ENCODE measurements at regions not wholly inside any gene's neighbourhood (a gene's known extent, or its start where the extent isn't known, plus 50 kb on each side); places are given as distances from the start of the nearest gene placed in this dataset.

- H3K27ac ChIP-seq = no peak overlapping the region
- no peaks in the 10 kb centered on the region for H3K4me1 ChIP-seq (replicated peaks in 1 of 2)
- ATAC-seq (replicated peaks in 6 of 8) = no peak
- in situ Hi-C loops (cut with MboI; ENCODE audit: low pct_unique_long_range_greater_than_20kb in 2 of 9, low sequenced_read_pairs in 9 of 9, unreplicated experiment in 9 of 9) = no loop called here
- no peak overlapping the region for H3K4me3 ChIP-seq
- 10 to 83% (median 57%) methylated on average over 1 to 8 of the region's 8 CpGs; no CpG with 5 or more reads in 5 of the 10 experiments for WGBS, 10 experiments
Measured at GRCh38 chr1:4121293-4121684, 221.2 kb upstream of the C1orf174 start.

DNA sequence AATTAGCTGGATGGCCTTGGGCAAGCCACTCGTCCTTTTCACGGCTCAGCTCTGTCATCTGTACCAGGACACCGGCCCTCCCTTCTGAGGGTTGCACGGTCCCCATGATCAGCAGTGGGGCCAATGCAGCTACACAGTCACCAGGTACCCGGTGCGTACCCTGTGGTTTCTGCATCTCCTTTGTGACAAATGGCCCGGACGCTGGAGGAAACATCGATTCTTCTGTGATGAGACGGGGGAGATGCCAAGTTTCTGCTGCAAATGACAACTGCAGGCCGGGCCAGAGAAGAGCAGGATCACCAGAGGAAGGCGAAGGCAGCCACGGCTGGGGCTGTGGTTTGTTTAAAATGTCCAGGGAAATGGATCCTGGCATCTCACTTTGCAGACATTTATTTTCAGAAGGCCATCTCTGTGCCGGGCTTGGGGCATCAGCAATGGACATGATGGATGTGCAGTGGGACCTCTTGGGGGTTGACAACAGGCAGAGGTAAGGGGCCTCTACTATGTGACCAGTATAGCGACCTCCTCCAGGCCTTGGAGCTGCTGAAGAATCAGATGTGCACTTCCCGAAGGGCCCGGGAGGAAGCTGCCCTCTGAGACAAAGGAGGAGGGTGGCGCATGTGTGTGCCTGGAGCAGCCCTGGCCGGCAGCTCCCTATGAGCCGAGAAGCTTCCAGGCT lies 221.9 kb upstream of the C1orf174 start:
- H3K27ac ChIP-seq = no peak overlapping the region
- H3K4me1 ChIP-seq (replicated peaks in 1 of 2) = no peaks in the 10 kb centered on the region
- in situ Hi-C loops (cut with MboI; ENCODE audit: low pct_unique_long_range_greater_than_20kb in 2 of 9, low sequenced_read_pairs in 9 of 9, unreplicated experiment in 9 of 9) = no loop called here
- no peak overlapping the region for H3K4me3 ChIP-seq
- peak in 1 of 8 experiments; percentile 27 for ATAC-seq (replicated peaks in 6 of 8)
- WGBS, 10 experiments = 0 to 100% (median 78%) methylated on average over 1 to 20 of the region's 20 CpGs; no CpG with 5 or more reads in 2 of the 10 experiments

DNA sequence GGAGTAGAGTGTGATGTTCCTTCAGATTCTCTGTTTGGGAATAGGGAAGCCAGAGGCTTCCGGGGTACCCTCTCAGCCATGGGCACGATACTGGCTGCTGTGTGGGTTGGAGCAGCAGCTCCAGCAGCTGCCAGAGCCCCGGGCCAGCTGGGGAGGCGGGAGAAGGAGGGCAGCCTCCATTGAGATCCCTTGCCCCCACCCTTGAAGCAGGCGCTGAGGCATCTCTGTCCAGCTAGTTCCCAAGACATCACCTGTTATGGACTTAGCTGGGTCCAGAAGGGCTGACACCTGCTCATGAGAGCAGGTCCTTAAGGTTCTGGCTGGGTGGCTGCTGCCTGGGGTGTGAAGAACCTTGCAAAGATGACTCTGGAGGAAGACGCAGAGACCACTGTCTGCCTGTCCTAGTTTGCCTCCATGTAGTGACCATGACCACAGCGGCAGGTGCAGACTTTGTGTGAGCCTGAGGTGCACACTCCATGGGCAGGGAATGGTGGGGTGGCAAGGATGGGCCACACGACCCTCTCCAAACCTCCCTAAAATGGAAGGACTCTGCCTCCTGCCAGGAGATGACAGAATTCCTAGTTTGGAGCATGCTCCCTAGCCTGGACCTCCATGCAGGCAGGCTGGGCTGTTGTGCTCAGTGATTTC lies 222.6 kb upstream of the C1orf174 start:
- ATAC-seq (replicated peaks in 6 of 8) = no peak
- no peak overlapping the region for H3K27ac ChIP-seq
- WGBS, 10 experiments = 20 to 93% (median 73%) methylated on average over 1 to 5 of the region's 8 CpGs; no CpG with 5 or more reads in 4 of the 10 experiments
- no peak overlapping the region for H3K4me3 ChIP-seq
- no peaks in the 10 kb centered on the region for H3K4me1 ChIP-seq (replicated peaks in 1 of 2)
- in situ Hi-C loops (cut with MboI; ENCODE audit: low pct_unique_long_range_greater_than_20kb in 2 of 9, low sequenced_read_pairs in 9 of 9, unreplicated experiment in 9 of 9) = no loop called here

DNA sequence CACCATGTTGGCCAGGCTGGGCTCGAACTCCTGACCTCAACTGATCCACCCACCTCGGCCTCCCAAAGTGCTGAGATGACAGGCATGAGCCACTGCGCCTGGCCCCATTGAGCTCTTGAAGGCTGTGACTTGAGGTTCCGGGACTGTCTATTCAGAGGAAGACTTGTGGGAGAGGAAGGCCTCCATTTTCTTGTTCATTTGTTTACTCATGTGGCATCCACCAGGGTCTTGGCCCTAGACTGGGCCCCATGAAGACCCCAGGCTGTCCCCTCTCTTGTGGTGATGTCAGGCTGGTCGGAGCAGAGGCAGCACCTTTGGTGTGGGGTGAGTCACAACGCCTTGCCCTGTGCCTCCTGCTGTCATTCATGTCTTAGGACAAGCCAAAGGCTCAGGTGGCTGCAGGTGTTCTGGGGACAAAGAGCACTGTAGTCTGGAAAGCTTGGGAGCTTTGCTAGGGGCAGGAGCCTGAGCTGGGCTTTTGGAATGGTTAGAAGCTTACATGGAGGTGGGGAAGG lies 224.6 kb upstream of the C1orf174 start:
- in situ Hi-C loops (cut with MboI; ENCODE audit: low pct_unique_long_range_greater_than_20kb in 2 of 9, low sequenced_read_pairs in 9 of 9, unreplicated experiment in 9 of 9) = no loop called here

DNA sequence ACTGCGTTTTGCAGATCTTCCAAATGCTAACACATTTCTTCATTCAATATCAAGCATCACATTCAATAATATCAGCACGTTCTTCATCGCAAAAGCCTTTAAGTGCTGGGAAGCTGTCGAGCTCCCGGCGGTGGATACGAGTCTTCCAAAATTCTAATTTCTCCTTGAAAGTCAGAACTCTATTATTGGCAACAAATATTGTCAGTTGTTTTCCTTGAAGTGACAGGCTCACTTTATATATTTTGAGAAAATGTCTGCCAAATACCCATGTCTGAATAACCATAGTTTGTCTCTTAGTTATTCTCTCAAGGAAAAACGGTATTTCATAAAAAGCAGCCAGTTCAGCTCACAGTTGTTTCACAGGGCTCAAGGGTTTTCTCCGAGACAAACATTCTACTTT lies 226.2 kb upstream of the C1orf174 start:
- Histone ChIP-seq H3K27ac (no peak overlapping the region), H3K4me1 (replicated peaks in 1 of 2) (no peaks in the 10 kb centered on the region), H3K4me3 (no peak overlapping the region)
- in situ Hi-C loops (cut with MboI; ENCODE audit: low pct_unique_long_range_greater_than_20kb in 2 of 9, low sequenced_read_pairs in 9 of 9, unreplicated experiment in 9 of 9) = no loop called here
- no peak for ATAC-seq (replicated peaks in 6 of 8)
- 29 to 94% (median 78%) methylated on average over 1 to 9 of the region's 9 CpGs; no CpG with 5 or more reads in 2 of the 10 experiments for WGBS, 10 experiments

More for the DNA sequence above, 224.6 kb upstream of the C1orf174 start:
- H3K27ac ChIP-seq = no peak overlapping the region
- ATAC-seq (replicated peaks in 6 of 8) = no peak
- H3K4me1 ChIP-seq (replicated peaks in 1 of 2) = no peaks in the 10 kb centered on the region
- WGBS, 10 experiments = 0 to 100% (median 52%) methylated on average over 1 to 4 of the region's 6 CpGs; no CpG with 5 or more reads in 2 of the 10 experiments
- H3K4me3 ChIP-seq = no peak overlapping the region

- WGBS, 10 experiments = 0 to 92% (median 74%) methylated on average over 1 to 14 of the region's 20 CpGs; no CpG with 5 or more reads in 2 of the 10 experiments
- H3K4me3 ChIP-seq = no peak overlapping the region
- in situ Hi-C loops (cut with MboI; ENCODE audit: low pct_unique_long_range_greater_than_20kb in 2 of 9, low sequenced_read_pairs in 9 of 9, unreplicated experiment in 9 of 9) = no loop called here
- peak in 1 of 8 experiments; percentile 6 for ATAC-seq (replicated peaks in 6 of 8)
- no peak overlapping the region for H3K27ac ChIP-seq
- H3K4me1 ChIP-seq (replicated peaks in 1 of 2) = peaks cover 0 to 2% of the 10 kb centered on the region in 2 donors
Measured at GRCh38 chr1:4126731-4127591, 226.9 kb upstream of the C1orf174 start.

- WGBS, 10 experiments = 48 to 100% (median 81%) methylated on average over 1 to 14 of the region's 23 CpGs; no CpG with 5 or more reads in 3 of the 10 experiments
- in situ Hi-C loops (cut with MboI; ENCODE audit: low pct_unique_long_range_greater_than_20kb in 2 of 9, low sequenced_read_pairs in 9 of 9, unreplicated experiment in 9 of 9) = no loop called here
- Histone ChIP-seq H3K4me3 (no peak overlapping the region), H3K27ac (no peak overlapping the region), H3K4me1 (replicated peaks in 1 of 2) (peaks cover 3 to 9% of the 10 kb centered on the region in 2 donors)
- ATAC-seq (replicated peaks in 6 of 8) = peak in 1 of 8 experiments; percentile 16
Measured at GRCh38 chr1:4127592-4128140, 227.6 kb upstream of the C1orf174 start.

- no peak for ATAC-seq (replicated peaks in 6 of 8)
Measured at GRCh38 chr1:4128616-4129015, 228.5 kb upstream of the C1orf174 start.

DNA sequence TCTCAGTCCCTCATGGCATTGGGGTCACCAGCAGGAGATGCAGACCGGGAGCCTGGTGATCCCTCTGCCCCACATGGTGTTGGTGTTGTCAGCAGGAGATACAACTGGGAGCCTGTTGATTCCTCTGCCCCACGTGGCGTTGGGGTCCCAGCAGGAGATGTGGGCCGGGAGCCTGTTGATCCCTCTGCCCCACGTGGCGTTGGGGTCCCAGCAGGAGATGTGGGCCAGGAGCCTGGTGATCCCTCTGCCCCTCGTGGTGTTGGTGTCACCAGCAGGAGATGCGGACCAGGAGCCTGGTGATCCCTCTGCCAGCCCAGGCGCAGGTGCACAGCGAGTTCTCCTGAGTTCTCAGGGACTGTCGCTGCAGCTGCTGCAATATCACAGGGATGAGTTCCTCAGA lies 229.6 kb upstream of the C1orf174 start:
- Histone ChIP-seq H3K27ac (no peak overlapping the region), H3K4me3 (no peak overlapping the region), H3K4me1 (replicated peaks in 1 of 2) (peaks cover 9 to 19% of the 10 kb centered on the region in 2 donors)
- WGBS, 10 experiments = 0 to 100% (median 74%) methylated on average over 1 to 5 of the region's 11 CpGs; no CpG with 5 or more reads in 5 of the 10 experiments
- no peak for ATAC-seq (replicated peaks in 6 of 8)
- in situ Hi-C loops (cut with MboI; ENCODE audit: low pct_unique_long_range_greater_than_20kb in 2 of 9, low sequenced_read_pairs in 9 of 9, unreplicated experiment in 9 of 9) = no loop called here

More at GRCh38 chr1:4128616-4129015, 228.5 kb upstream of the C1orf174 start:
- H3K4me3 ChIP-seq = no peak overlapping the region
- H3K4me1 ChIP-seq (replicated peaks in 1 of 2) = peaks cover 9 to 18% of the 10 kb centered on the region in 2 donors
- 17 to 100% (median 83%) methylated on average over 1 to 17 of the region's 20 CpGs; no CpG with 5 or more reads in 5 of the 10 experiments for whole genome bisulfite sequencing, 10 experiments
- H3K27ac ChIP-seq = no peak overlapping the region
- in situ Hi-C loops (cut with MboI; ENCODE audit: low pct_unique_long_range_greater_than_20kb in 2 of 9, low sequenced_read_pairs in 9 of 9, unreplicated experiment in 9 of 9) = no loop called here

DNA sequence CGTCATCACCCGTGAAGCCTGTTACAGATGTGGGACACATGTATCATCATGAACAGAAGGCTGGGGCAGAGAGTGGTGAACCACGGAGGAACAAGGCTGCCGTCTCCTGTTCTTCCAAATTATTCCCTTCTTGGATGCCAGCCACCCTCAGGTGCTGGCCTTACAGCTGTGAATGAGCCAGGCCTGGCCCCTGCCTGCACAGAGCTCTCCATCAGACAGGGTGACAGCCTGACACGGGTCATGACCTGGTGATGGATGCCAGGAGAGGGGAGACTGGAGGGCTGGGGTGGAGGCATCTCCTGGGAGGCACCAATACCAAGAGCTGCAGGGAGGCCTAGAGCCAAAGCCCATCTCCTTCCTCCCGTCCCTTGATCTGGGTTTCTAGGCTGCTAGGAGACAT lies 230.0 kb upstream of the C1orf174 start:
- no peak for ATAC-seq (replicated peaks in 6 of 8)
- Histone ChIP-seq H3K4me3 (no peak overlapping the region), H3K4me1 (replicated peaks in 1 of 2) (peaks cover 9 to 19% of the 10 kb centered on the region in 2 donors), H3K27ac (no peak overlapping the region)
- in situ Hi-C loops (cut with MboI; ENCODE audit: low pct_unique_long_range_greater_than_20kb in 2 of 9, low sequenced_read_pairs in 9 of 9, unreplicated experiment in 9 of 9) = no loop called here
- 0 to 82% (median 0%) methylated on average over 1 to 5 of the region's 6 CpGs; no CpG with 5 or more reads in 5 of the 10 experiments for WGBS, 10 experiments

DNA sequence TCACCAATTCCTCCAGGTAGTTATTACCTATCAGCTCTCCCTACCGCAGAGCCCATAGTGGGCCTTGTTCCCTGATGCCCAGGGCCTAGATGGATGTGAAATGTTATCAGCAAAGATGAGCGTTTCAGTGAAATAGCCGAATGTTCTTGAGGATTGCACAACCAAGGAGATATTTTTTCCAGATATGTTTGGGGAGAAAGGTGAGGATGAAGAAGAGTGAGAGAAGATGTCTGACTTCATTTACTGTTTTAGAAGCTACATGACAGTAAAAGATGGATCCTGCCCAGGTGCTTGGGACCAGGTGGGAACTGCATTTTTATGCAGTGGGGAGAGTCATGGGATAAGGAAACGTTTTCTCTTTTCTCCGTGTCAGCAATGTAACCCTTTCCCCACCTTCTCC lies 231.7 kb upstream of the C1orf174 start:
- Histone ChIP-seq H3K27ac (no peak overlapping the region), H3K4me1 (replicated peaks in 1 of 2) (peaks cover 9 to 19% of the 10 kb centered on the region in 2 donors), H3K4me3 (no peak overlapping the region)
- WGBS, 10 experiments = 8 to 78% (median 67%) methylated on average over 2 to 5 of the region's 5 CpGs; no CpG with 5 or more reads in 2 of the 10 experiments
- ATAC-seq (replicated peaks in 6 of 8) = no peak
- in situ Hi-C loops (cut with MboI; ENCODE audit: low pct_unique_long_range_greater_than_20kb in 2 of 9, low sequenced_read_pairs in 9 of 9, unreplicated experiment in 9 of 9) = no loop called here

Data from motor neuron (in vitro differentiated cells).